NCI-H524 treated with DMSO at 0.1 percent for 48 hours (cell line): ENCODE measurements at regions not wholly inside any gene's neighbourhood (a gene's known extent, or its start where the extent isn't known, plus 50 kb on each side); places are given as distances from the start of the nearest gene placed in this dataset.

Experiments
- DNase-seq: peaks from one replicate; lab custom pipeline; 2025; lab: John Stamatoyannopoulos, UW

DNA sequence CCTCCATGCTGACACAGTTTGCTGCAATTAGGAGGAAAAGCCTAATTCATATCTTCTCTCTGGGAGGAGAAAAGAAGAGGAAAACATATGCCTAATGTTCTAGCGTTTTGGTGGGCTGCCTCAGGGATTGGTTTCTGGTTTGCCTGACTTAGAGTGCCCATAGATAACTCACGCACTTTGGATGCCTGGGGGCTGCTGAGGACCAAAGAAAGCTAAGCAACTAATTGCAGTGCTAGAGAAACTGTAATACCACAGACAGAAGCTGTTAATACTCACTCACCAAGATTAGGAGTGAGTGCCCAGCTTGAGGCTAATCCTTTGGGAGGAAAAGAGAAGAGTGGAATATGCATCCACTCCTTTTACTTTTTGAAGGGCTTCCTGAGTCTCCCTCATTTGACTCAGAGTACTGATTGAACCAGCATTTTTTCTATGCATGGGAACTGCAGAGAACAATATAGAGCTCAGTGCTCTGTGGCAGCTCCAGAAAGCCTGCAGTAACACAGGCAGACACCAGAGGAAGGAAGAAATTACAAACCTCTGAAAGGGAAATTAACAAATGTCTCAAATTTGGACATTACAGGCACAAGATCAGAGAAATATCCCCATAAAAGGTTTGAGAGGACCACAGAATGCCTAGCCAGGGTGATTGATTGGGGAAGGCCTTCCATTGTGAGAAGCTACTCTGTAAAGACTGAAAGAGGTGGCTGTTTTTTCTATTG is 666.4 kb downstream of the OLFM4 start:
- no peak for DNase-seq

DNA sequence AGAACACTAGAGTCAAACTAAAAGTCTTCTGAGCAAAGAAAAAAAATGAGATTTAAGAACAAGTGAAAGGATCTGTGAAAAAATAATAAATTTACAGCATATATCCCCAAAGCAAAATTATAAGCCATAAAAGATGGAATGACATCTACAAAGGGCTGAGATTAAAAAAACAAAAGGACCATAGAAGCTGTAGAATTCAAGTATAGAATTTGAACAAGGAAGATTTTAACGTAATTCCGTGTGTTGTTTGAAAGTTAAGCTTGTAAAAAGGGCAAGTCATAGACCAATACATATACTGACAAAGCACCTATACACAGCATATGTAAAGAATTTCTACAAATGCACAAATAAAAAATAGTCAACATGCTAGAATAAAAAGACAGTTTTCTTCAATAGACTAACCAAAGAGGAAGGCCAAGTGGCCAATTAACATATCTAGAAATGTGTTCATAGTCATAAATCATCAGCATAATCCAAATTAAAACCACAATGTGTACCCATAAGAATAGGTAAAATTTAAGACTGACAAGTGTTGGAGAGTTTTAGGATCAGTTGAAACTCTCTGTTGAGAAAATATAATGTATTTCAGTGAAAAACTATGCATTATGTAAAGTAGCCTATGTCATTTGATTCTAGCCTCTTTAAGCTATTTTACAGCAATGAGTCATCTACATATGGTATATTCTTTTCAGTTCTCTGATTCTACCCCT is 674.9 kb downstream of the OLFM4 start:
- no peak for DNase-seq

DNA sequence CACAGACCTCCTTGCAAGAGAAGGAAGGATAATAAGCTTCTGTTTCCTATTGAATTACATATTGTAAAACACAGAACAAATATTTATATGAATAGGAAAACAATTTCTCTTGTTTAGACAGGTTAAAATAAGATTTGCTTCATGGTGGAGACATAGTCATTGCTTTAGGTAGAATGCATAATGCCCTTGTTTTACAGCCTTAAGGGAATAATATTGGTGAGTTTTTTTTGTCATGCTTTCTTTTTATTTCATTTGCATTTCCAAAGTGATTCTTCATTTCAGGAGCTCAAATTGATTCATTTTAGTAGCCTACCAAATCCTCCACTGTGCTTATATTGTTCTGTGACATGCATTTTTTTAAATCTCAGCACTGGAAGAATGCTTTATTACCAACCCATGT is 690.7 kb downstream of the OLFM4 start:
- no peak for DNase-seq

DNA sequence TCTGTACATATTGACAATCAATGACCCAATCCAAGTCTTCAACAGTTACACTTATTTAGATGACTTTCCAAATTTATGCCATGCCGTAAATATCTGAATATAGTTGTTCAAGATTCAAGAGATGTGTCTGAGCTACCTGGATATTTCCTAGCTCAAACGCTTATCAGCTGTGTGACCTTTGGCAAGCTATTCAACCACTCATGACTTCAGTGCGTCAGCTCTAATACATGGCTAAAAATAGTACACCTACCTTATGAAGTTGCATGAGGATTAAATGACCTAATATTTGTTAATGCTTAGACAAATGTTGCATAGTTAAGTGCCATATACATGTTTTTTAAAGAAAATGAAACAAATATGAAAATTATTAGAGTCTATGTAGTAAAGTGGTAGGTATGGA is 704.1 kb downstream of the OLFM4 start:
- no peak for DNase-seq

DNA sequence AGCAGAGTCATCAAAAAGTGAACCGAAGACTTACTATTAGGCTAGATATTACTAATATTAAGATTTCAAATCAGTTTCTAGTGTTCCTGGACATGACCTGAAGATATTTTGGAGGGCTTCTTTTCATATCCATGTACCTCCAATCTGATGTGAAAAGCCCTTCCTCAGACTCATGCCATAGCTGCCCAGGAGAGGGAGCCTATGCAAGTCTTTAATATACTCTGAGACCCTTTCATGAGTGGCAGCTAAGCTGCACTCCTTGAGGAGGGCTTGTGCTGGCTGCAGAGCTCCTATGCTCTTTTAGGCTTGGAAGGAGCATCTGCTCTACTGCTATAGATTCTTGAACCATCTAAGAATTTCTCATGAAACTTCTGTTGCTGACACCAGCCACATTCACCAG is 715.3 kb downstream of the OLFM4 start:
- no peak for DNase-seq

DNA sequence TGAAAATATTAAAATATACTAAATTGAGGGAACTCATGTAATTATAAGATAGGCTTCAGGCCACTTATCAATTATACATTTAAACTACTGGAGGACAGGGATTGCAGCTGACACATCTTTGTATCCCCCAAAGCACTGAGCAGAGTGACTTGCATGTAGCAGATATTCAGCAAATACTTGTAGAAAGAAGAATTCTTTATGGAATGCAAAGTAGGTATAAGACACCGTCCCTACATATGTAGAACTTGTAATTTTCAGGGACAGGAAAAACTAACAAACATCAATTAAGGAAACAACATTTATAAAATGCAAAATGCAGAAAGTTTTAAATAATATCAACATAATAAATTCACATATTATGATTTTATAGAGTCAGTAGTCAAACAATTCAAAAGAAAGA is 719.2 kb downstream of the OLFM4 start:
- no peak for DNase-seq

DNA sequence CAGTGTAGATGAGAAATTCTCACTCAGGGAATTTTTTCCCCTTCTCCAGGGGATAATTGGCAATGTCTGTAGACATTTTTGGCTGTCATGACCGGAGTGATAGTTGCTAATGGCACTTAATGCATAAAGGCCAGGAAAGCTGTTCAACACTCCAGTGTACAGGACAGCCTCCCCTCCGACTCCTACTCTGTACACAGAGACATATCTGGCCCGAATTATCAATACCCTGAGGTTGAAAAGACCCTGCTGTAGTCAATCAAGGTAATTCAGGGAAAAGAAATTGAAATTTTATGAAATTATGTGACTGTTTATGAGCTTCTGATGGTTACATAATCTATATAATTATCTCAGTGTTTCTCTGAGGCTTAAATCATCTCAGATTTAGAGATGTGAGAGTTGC is 720.7 kb downstream of the OLFM4 start:
- no peak for DNase-seq

DNA sequence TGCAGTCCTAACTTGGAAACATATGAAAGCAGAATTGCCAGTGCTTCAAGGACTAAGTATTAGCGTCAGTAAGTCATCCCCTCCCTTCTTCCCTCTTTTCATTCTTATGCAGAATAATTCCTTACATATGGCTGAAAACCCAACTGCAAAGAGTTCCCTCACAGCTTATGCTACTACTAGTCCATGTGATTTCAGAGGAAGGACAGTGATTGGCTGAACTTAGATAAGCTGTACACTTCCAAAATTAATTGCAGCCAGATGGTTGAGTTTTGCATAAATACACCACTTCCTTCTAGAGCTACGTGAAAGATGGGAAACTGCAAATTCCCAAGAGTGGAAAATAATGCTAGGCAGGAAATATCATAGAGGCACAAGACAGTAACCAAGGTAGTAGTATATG is 730.4 kb downstream of the OLFM4 start:
- DNase-seq = peak; percentile 79

DNA sequence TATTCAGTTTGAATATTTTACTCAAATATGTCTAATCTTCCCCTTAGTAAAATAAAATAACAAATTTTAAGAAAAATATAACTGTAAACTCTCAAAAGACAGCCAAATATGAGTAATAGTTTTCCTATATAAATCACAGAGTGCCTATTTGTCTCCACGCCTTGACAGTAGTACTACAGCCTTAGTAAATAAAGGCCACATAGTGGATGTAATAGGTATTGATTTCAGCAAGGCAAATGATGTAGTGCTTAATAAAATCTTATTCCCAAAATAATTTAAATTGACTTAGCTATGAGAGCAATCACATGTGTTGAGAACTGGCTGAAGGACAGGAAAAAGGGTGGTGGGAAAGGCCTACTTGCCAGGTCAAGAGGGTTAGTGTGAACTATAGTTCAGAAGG is 747.2 kb downstream of the OLFM4 start:
- DNase-seq = no peak

DNA sequence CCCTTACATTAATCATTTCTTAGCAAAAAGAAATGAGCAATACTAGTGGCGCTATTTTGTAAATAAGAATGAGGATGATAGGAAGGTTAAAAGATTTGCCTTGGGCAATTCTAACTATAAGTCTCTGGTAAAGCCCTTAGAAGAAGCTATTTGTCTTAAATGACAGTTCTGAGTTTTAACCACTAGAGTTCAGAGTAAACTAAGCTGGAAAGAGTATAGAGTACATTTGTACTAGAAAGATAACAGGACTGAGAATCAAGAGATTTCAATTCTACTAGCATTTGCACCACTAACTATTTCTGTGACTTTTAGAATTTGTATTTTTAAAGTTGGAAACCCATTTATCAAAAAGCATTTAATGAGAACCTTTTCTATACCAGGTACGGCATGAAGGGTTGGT is 750.3 kb downstream of the OLFM4 start:
- no peak for DNase-seq

DNA sequence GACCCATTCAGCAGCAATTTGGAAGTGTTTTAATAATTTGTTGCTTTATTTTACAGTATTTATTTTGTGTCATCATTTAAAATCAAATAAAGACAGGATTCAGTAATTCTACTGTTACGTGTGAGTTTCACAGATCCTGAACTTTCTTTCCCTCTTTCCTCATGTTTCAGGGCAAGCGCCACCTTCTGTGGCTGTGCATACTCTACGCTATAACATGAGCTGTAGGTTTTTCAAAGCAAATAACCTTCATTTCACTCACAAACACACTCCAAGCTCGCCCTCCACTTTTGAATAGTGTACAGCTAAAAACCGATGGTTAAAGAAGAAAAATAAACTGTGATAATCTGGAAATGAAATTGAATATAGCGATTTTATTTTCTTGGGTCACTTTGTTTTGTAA is 753.3 kb downstream of the OLFM4 start:
- peak; percentile 68 for DNase-seq

DNA sequence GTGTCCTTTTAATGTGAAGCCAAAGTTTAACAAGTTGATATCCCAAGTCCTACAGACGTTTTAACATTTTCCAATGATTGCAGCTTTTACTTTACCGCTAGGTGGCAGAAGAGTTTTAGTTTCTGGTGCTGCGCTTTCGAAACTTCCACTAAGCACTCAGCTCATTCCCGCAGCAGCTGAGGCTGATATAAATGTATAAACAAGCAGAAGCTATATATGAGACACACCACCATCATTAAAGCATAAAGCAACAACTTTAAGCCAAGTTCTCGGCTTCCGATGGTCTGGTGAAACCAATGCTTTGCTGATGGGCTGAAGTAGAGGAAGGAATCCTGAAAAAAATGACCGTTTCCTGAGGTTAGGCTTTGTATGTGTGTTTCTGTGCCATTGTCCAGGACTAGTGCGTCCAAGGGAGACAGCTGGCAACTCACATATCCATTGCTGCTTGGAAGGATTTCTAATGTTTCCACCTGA is 753.9 kb downstream of the OLFM4 start:
- peak; percentile 81 for DNase-seq

DNA sequence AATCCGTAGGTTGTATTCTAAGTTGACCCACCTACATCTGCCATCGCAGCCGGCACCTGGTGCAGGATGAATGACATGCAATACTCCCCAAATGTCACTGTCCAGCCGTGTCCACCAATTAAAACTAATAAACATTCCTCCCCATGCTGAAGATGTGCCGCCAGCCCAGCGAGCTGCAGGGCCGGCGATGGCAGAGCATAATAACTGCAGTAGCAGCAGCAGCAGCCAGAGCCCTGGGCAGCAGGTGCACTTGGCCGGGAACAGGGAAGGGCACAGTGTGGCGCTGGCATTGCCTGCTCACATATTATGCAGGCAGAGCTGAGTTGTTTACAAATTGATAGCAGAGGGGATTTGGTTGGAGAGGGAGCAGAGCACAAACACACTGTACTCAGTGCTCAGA is 754.9 kb downstream of the OLFM4 start:
- peak; percentile 66 for DNase-seq

DNA sequence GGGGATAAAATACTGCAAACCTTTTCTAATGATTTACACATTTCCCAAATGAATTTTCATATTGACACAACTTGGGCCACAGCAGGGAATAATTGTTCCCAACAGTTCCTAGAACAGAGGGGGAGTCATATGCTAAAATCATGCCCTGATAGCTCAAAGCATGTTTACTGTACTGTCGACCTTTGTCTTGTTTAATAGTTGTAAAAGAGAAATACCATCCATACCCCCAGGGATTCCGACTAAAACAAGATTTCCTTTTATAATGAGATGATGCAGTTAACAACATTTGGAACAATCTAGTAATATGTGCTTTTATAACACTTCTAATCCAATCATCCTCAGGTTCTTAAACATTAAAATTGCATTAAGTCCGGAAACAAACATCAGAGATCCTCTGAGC is 759.7 kb downstream of the OLFM4 start:
- no peak for DNase-seq

DNA sequence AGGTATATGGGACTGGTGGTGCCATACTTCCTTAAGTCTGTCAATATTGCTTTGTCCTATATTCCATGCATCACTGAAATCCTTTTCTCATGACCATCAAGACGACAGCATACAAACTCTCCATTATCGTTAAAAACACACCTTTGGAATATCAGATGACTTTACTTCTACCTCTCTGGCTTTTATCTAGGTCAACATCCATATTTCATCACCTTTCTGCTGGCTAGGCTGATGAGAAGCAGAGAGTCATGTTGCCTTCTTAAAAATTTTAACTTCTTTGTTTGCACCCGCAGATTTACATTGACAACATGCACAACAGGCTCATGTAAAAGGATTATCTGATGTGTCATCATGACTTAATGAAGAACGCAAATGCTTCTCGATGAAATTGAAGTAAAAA is 771.4 kb downstream of the OLFM4 start:
- no peak for DNase-seq

DNA sequence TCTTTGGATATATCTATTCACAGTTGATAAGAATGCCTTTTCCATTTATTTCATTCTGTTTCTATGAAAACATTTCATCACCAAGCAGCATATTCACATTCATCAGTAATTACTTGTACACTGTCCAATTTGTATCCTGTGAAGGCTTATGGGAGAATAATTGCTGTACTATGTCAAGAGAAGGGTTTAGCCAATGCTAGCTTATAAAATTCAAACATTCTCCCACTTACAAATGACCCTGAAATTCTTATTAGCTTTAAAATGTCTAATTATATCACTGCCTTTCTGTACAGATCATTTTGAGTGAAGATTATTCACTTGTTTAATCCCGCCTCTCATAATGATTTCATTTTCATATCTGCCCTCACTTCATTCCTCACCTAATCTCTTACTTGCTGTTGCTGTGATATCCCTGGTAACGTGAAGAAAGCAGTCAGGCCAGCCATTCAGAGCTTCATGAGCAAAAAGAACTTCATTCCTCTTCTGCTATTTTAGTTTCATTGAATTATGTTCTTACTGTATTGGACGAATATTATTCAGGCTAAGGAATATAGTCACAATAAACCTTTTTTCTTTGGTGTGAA is 778.7 kb downstream of the OLFM4 start:
- no peak for DNase-seq

DNA sequence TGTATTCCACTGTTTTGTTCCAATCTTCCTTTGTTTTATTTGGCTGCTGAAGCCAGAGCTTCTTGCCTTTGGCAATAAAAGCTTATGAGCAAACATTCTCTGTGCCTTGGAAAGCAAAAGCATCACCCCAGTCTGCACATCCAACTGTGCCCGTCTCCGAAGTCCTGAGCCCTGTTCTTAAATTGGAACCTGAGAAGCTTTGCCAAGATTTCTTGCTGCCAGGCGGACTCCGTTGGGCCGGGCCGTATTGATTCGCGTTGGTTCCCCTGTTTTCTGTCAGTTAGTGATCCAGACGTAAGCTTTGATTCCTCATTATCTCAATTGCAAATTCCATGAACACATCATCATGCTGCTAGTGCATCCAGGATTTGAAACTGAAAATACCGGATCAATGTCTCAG is 793.0 kb downstream of the OLFM4 start:
- DNase-seq = no peak

DNA sequence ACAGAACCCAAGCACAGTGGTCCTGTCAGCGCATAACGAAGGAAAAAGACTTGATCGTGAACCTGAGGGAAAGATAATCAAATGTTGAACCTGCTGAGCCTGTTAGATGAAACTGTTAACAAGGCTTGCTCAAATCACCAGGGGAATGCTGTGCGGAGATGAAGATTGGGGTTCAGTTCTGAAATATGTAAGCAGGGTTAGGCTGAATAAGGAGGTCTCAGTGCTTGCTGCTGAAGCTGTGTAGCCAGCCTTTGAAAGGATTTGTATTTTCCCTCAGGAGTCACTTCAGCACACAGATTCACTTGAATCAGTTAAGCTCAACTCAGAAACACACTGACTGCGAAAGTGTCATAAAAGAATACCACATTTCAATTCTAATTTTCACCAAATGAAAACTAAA is 793.5 kb downstream of the OLFM4 start:
- DNase-seq = no peak

DNA sequence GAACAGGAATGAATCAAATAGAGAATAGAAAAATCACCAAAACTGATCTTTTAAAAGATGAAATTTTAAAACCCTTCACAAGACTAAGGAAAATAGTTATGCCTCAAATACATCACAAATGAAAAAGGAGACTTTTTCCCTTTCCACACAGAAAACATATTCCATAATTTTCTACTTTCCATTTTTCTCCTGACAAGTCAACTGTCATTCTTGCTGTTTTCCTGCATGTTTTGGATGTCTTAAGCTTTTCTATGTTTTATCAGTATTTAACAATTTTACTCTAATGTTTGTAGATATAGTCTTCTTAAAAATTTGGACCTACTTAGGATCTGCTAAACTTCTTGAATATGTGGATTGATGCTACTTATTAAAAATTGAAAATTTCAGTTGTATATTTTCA is 810.8 kb downstream of the OLFM4 start:
- no peak for DNase-seq

DNA sequence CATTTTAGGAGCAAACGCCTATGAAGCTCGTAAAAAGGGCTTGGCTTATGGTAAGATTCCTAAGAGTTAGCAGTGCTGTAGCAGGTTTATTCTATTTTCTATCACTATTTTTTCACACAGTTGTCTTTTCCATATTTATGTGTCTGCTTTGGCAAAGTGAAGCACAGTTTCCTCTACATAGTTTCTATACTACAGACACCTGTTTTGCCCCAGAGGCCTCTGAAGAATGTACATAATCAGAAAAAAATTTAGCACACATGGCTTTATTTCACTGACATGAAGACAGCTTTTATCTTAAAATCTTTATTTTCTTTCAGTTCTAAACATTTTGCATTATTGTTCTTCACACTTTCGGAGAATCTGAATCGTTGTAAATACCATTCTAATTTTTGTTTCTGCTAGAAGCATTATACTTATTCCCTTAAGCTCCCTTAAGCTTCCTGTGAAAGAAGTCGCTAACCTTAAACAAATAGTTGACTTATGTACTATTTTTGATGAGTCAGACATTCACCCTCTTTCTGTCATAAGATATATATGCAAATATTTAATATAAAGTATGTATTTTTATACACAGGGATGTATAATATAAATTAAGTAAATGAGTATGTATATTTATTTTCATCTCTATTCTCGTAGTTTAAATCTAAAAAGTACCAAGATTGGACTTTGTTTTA is 816.0 kb downstream of the OLFM4 start:
- no peak for DNase-seq

DNA sequence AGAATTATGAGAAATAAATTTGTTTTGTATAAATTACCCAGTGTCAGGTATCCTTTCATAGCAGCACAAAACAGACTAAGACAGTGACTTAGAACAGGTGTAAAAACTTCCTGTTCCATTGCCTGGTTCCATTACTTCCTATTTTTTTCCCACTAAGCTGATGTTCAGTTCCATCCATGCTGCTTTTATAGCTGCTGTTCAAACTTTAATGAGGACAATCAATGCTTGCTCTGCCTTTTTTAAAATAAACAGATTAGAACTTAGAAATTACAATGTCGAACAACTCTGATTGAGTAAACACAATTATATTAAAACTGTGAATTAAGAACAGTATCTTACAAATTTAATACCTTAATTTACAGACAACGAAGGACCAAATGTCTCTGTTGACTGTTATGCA is 818.9 kb downstream of the OLFM4 start:
- no peak for DNase-seq

DNA sequence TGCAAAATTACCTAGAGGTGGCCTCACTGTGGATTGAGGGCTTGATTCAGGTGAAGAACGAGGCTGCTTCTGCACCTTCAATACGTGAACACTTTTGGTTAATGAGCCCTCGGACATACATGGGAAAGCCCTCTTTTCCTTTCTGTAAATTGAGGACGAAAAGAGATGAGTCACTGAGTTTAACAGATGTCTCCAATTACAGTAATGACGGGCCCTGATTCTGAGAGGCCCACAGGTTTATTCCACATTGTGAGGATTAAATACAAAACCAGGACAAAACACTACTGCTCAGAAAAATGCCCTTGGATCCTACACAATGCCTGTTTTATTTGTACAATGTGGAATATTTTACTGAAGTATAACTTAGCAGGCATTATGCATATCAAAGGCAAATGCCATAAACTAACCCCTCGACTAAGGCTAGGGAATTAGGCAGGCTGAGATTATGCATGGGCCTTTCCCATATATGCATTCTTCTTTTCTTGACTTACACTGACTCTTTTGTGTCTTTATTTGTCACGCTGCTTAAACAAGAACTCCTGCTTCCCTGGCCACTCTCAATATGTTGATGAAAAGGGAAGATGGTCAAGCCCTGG is 819.9 kb downstream of the OLFM4 start:
- peak; percentile 24 for DNase-seq

DNA sequence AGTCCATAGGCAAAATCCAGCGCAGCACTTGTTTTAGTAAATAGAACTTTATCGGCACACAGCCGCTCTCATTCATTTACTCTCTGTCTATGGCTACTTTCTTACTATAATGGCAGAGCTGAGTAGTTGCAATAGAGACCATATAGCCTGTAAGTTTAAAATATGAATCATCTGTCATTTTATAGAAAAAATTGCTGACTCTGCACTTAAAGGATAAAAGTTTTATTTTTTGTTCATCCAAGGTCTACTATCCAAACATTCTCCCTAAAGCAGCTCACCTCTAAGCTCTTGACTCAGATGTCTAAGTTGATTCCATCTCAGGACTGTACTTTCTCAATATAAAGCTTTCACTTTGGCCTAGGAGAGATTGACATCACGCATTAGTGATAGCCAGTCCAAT is 825.7 kb downstream of the OLFM4 start:
- DNase-seq = no peak
